Fibroblast of skin of scalp (primary cell): ENCODE measurements at regions not wholly inside any gene's neighbourhood (a gene's known extent, or its start where the extent isn't known, plus 50 kb on each side); places are given as distances from the start of the nearest gene placed in this dataset.

Experiments
- DNase-seq: peaks from one replicate; pipeline ENCODE4 v3.0.0-alpha.2; 2013

- no peak for DNase-seq
Measured at GRCh38 chr2:35104309-35104708, 1251.3 kb upstream of the CRIM1 start.

GRCh38 chr2:35099342-35099741 lies 1256.2 kb upstream of the CRIM1 start:
- no peak for DNase-seq

- DNase-seq = no peak
Measured at GRCh38 chr2:35082072-35082471, 1273.5 kb upstream of the CRIM1 start.

- DNase-seq = no peak
Measured at GRCh38 chr2:35081622-35082015, 1274.0 kb upstream of the CRIM1 start.

GRCh38 chr2:35081001-35081621 lies 1274.5 kb upstream of the CRIM1 start:
- peak; percentile 16 for DNase-seq

- DNase-seq = peak; percentile 33
Measured at GRCh38 chr2:35080231-35080910, 1275.2 kb upstream of the CRIM1 start.

GRCh38 chr2:35067420-35067819 lies 1288.2 kb upstream of the CRIM1 start:
- DNase-seq = no peak

GRCh38 chr2:35063836-35064235 lies 1291.7 kb upstream of the CRIM1 start:
- DNase-seq = no peak

- no peak for DNase-seq
Measured at GRCh38 chr2:35035883-35036282, 1319.7 kb upstream of the CRIM1 start.

- DNase-seq = no peak
Measured at GRCh38 chr2:35033748-35034147, 1321.8 kb upstream of the CRIM1 start.

- DNase-seq = no peak
Measured at GRCh38 chr2:35023545-35023944, 1332.0 kb upstream of the CRIM1 start.

- DNase-seq = no peak
Measured at GRCh38 chr2:35000453-35000852, 1355.1 kb upstream of the CRIM1 start.

GRCh38 chr2:34998741-34999140 lies 1356.8 kb upstream of the CRIM1 start:
- DNase-seq = no peak

GRCh38 chr2:34997779-34998178 lies 1357.8 kb upstream of the CRIM1 start:
- DNase-seq = no peak

- no peak for DNase-seq
Measured at GRCh38 chr2:34995196-34995595, 1360.4 kb upstream of the CRIM1 start.

GRCh38 chr2:34991508-34992274 lies 1363.9 kb upstream of the CRIM1 start:
- DNase-seq = no peak

- DNase-seq = no peak
Measured at GRCh38 chr2:34985474-34985873, 1370.1 kb upstream of the CRIM1 start.

GRCh38 chr2:34980689-34981088 lies 1374.9 kb upstream of the CRIM1 start:
- no peak for DNase-seq

GRCh38 chr2:34979148-34979547 lies 1376.4 kb upstream of the CRIM1 start:
- no peak for DNase-seq

- DNase-seq = no peak
Measured at GRCh38 chr2:34961822-34962221, 1362.7 kb upstream of the FAM98A start.

- DNase-seq = no peak
Measured at GRCh38 chr2:34954758-34955157, 1355.7 kb upstream of the FAM98A start.

GRCh38 chr2:34950797-34951196 lies 1351.7 kb upstream of the FAM98A start:
- no peak for DNase-seq

GRCh38 chr2:34949316-34949715 lies 1350.2 kb upstream of the FAM98A start:
- DNase-seq = no peak

- DNase-seq = peak; percentile 0
Measured at GRCh38 chr2:34936089-34936488, 1337.0 kb upstream of the FAM98A start.
